HCT116 (cell line): ENCODE measurements at regions not wholly inside any gene's neighbourhood (a gene's known extent, or its start where the extent isn't known, plus 50 kb on each side); places are given as distances from the start of the nearest gene placed in this dataset.

ENCODE experiments used
- CBX3 ChIP-seq: IDR thresholded peaks from 2 replicates; pipeline ENCODE4 v1.6.1; 2012; ENCODE audit warnings: low read depth
- EZH2 ChIP-seq: fragments of 200-600 bp; sonication (generic); IDR thresholded peaks from 2 replicates; pipeline ENCODE4 v1.6.1; 2017; ENCODE audit warnings: antibody characterized with exemption, mixed run types
- EZH2phosphoT487 ChIP-seq: fragments of 200-600 bp; IDR thresholded peaks from 2 replicates; pipeline ENCODE4 v1.6.1; 2018; ENCODE audit warnings: antibody characterized with exemption, borderline replicate concordance
- JUND ChIP-seq: IDR thresholded peaks from 2 replicates; pipeline ENCODE4 v1.6.1; 2012
- POLR2A ChIP-seq: IDR thresholded peaks from 2 replicates; pipeline ENCODE4 v1.7.0; 2011; ENCODE audit warnings: borderline replicate concordance; ENCODE audit not compliant: insufficient read depth, insufficient read length; ENCODE audit errors: extremely low read depth
- POLR2AphosphoS5 ChIP-seq: IDR thresholded peaks from 2 replicates; pipeline ENCODE4 v1.6.1; 2011; ENCODE audit warnings: mild to moderate bottlenecking, low read depth, low read length, moderate library complexity
- RAD21 ChIP-seq: IDR thresholded peaks from 2 replicates; pipeline ENCODE4 v1.6.1; 2012; ENCODE audit warnings: low read depth, mild to moderate bottlenecking
- SRF ChIP-seq: IDR thresholded peaks from 2 replicates; pipeline ENCODE4 v1.6.1; 2012; ENCODE audit warnings: low read depth
- TCF7L2 ChIP-seq: IDR thresholded peaks from 2 replicates; pipeline ENCODE4 v1.7.0; 2011; ENCODE audit warnings: borderline replicate concordance, inconsistent platforms; ENCODE audit not compliant: insufficient read depth, insufficient read length; ENCODE audit errors: extremely low read depth
- YY1 ChIP-seq: IDR thresholded peaks from 2 replicates; pipeline ENCODE4 v1.6.1; 2011; ENCODE audit warnings: low read length, low read depth, moderate library complexity, mild to moderate bottlenecking; ENCODE audit not compliant: insufficient replicate concordance; ENCODE audit errors: extremely low read depth
- ZNF274 ChIP-seq: fragments of 200-500 bp; sonication (Bioruptor generic); IDR thresholded peaks from 2 replicates; pipeline ENCODE4 v1.6.1; 2014; ENCODE audit warnings: mild to moderate bottlenecking, low read depth, low read length, inconsistent platforms
- TF ChIP-seq, protein P1 (sequence below), 3 experiments: fragments of 200-600 bp in 1 of 3; sonication (generic) in 1 of 3; IDR thresholded peaks in 2 of 3; conservative IDR thresholded peaks in 1 of 3; 2 replicates each; pipeline ENCODE4 v1.5.1; 2012 to 2017; ENCODE audit warnings: low read depth in 2 of 3, low read length in 2 of 3, antibody characterized with exemption in 1 of 3, borderline replicate concordance in 1 of 3, control low read depth in 1 of 3, mild to moderate bottlenecking in 1 of 3, mixed read lengths in 1 of 3, mixed run types in 1 of 3, moderate library complexity in 1 of 3; ENCODE audit not compliant: insufficient read depth in 1 of 3
- TF ChIP-seq, protein P2 (sequence below): IDR thresholded peaks from 2 replicates; pipeline ENCODE4 v1.6.1; 2012; ENCODE audit warnings: low read depth

DNA sequence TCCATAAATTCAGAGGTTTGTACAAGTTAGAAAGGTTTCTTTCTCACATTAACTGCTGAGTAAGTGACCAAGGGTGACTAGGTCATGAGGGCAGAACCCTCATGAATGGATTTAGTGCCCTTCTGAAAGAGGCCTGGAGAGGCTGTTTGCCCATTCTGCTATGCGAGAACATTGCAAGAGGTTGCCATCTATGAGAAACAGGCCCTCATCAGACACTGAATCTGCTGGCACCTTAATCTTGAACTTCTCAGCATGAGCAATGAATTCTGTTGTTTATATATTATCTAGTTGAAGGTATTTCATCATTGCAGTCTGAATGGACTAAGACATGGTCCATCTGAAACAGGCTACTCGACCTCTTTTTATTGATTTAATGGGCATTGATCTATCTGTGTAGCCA, 96.2 kb upstream of the GPRIN3 start:
- TF ChIP-seq ZNF274 (no peak), JUND (no peak), POLR2AphosphoS5 (no peak), EZH2phosphoT487 (no peak), SRF (no peak), RAD21 (no peak), POLR2A (no peak), TCF7L2 (no peak), EZH2 (no peak), YY1 (no peak), CBX3 (no peak)
- TF ChIP-seq, protein P1, sequence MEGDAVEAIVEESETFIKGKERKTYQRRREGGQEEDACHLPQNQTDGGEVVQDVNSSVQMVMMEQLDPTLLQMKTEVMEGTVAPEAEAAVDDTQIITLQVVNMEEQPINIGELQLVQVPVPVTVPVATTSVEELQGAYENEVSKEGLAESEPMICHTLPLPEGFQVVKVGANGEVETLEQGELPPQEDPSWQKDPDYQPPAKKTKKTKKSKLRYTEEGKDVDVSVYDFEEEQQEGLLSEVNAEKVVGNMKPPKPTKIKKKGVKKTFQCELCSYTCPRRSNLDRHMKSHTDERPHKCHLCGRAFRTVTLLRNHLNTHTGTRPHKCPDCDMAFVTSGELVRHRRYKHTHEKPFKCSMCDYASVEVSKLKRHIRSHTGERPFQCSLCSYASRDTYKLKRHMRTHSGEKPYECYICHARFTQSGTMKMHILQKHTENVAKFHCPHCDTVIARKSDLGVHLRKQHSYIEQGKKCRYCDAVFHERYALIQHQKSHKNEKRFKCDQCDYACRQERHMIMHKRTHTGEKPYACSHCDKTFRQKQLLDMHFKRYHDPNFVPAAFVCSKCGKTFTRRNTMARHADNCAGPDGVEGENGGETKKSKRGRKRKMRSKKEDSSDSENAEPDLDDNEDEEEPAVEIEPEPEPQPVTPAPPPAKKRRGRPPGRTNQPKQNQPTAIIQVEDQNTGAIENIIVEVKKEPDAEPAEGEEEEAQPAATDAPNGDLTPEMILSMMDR (IDR thresholded peaks at IDR 0.05 in 2 of 3, conservative IDR thresholded peaks at IDR 0.05 in 1 of 3; ENCODE audit: borderline replicate concordance in 1 of 3, insufficient read depth in 1 of 3, low read depth in 2 of 3, low read length in 2 of 3), result no peak
- TF ChIP-seq, protein P2, sequence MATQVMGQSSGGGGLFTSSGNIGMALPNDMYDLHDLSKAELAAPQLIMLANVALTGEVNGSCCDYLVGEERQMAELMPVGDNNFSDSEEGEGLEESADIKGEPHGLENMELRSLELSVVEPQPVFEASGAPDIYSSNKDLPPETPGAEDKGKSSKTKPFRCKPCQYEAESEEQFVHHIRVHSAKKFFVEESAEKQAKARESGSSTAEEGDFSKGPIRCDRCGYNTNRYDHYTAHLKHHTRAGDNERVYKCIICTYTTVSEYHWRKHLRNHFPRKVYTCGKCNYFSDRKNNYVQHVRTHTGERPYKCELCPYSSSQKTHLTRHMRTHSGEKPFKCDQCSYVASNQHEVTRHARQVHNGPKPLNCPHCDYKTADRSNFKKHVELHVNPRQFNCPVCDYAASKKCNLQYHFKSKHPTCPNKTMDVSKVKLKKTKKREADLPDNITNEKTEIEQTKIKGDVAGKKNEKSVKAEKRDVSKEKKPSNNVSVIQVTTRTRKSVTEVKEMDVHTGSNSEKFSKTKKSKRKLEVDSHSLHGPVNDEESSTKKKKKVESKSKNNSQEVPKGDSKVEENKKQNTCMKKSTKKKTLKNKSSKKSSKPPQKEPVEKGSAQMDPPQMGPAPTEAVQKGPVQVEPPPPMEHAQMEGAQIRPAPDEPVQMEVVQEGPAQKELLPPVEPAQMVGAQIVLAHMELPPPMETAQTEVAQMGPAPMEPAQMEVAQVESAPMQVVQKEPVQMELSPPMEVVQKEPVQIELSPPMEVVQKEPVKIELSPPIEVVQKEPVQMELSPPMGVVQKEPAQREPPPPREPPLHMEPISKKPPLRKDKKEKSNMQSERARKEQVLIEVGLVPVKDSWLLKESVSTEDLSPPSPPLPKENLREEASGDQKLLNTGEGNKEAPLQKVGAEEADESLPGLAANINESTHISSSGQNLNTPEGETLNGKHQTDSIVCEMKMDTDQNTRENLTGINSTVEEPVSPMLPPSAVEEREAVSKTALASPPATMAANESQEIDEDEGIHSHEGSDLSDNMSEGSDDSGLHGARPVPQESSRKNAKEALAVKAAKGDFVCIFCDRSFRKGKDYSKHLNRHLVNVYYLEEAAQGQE, result no peak
